Endothelial cell of umbilical vein (primary cell): ENCODE measurements at regions not wholly inside any gene's neighbourhood (a gene's known extent, or its start where the extent isn't known, plus 50 kb on each side); places are given as distances from the start of the nearest gene placed in this dataset.

Source experiments
- BruUV-seq: library from RNA; stranded (reverse); fragments of 400-500 nt; replicated peaks from 2 replicates; lab custom pipeline; 2021; lab: Mats Ljungman, UMichigan
- CTCF ChIA-PET: fragments of 300-600, 350-600 bp; sonication (Branson Sonifier 250); formaldehyde crosslinking; loops from one replicate; lab custom pipeline; 2021; ENCODE audit warnings: antibody characterized with exemption, inconsistent platforms; lab: Charles Lee
- POLR2A ChIA-PET: fragments of 300-600, 350-600 bp; sonication (Branson Sonifier 250); formaldehyde crosslinking; loops from one replicate; lab custom pipeline; 2021; ENCODE audit warnings: antibody characterized with exemption, inconsistent platforms; lab: Charles Lee
- DNase-seq: peaks from one replicate; pipeline ENCODE4 v3.0.0-alpha.2; 2011; ENCODE audit warnings: low read depth, low spot score
- FAIRE-seq: peaks from 2 replicates; lab custom pipeline; 2011; peaks lifted over from hg19 to GRCh38; lab: Jason Lieb, UNC
- H2AFZ ChIP-seq: 2 replicates; pipeline ENCODE4 v1.6.0; 2012; ENCODE audit warnings: low read depth, low read length, control low read depth, inconsistent platforms
- H3K27ac ChIP-seq: 2 replicates; pipeline ENCODE4 v1.5.1; 2011; ENCODE audit warnings: low read depth, mild to moderate bottlenecking, control low read depth, low read length, moderate library complexity; ENCODE audit not compliant: insufficient read depth
- H3K27me3 ChIP-seq, 2 experiments: 2 replicates each; pipeline versions ENCODE4 v1.6.0 to v1.6.1; 2011; ENCODE audit warnings: low read length in 2 of 2, mixed read lengths in 1 of 2; ENCODE audit not compliant: control insufficient read depth in 2 of 2, insufficient read depth in 2 of 2
- H3K36me3 ChIP-seq, 2 experiments: 2 replicates in 1 of 2; 3 replicates in 1 of 2; pipeline ENCODE4 v1.5.1; 2011; ENCODE audit warnings: low read length in 2 of 2, mild to moderate bottlenecking in 1 of 2, moderate library complexity in 1 of 2; ENCODE audit not compliant: control insufficient read depth in 2 of 2, insufficient read depth in 2 of 2; ENCODE audit errors: extremely low read depth in 1 of 2
- H3K4me1 ChIP-seq: 3 replicates; pipeline ENCODE4 v1.5.1; 2011; ENCODE audit warnings: mild to moderate bottlenecking, low read length; ENCODE audit not compliant: control insufficient read depth, insufficient read depth; ENCODE audit errors: extremely low read depth
- H3K4me2 ChIP-seq: 2 replicates; pipeline ENCODE4 v1.6.1; 2011; ENCODE audit warnings: low read length, control low read depth, mixed read lengths; ENCODE audit not compliant: insufficient read depth
- H3K4me3 ChIP-seq, 3 experiments: fragments of 200-600 bp in 1 of 3; sonication (generic), shearing (Covaris generic) in 1 of 3; replicated peaks in 1 of 3; 2 replicates each; pipeline ENCODE4 v1.5.1; 2011 to 2016; ENCODE audit warnings: control low read depth in 3 of 3, low read length in 3 of 3, mild to moderate bottlenecking in 2 of 3, inconsistent platforms in 1 of 3, low read depth in 1 of 3, moderate library complexity in 1 of 3; ENCODE audit not compliant: insufficient read depth in 1 of 3
- H3K79me2 ChIP-seq: 2 replicates; pipeline ENCODE4 v1.6.0; 2012; ENCODE audit warnings: low read length, inconsistent platforms; ENCODE audit not compliant: control insufficient read depth, insufficient read depth
- H3K9ac ChIP-seq: replicated peaks from 2 replicates; pipeline ENCODE3; 2011; ENCODE audit warnings: low read length, control low read depth; ENCODE audit not compliant: insufficient read depth; ENCODE audit errors: extremely low read depth
- H3K9me1 ChIP-seq: replicated peaks from 3 replicates; pipeline ENCODE4 v1.6.0; 2011; ENCODE audit warnings: mild to moderate bottlenecking, low read length; ENCODE audit not compliant: control insufficient read depth, insufficient read depth; ENCODE audit errors: extremely low read depth
- H3K9me3 ChIP-seq: replicated peaks from 2 replicates; pipeline ENCODE4 v1.5.1; 2012; ENCODE audit warnings: low read length, inconsistent platforms; ENCODE audit not compliant: control insufficient read depth, insufficient read depth
- H4K20me1 ChIP-seq: replicated peaks from 2 replicates; pipeline ENCODE3; 2011; ENCODE audit warnings: mild to moderate bottlenecking, low read length; ENCODE audit not compliant: control insufficient read depth, insufficient read depth; ENCODE audit errors: extremely low read depth
- CTCF ChIP-seq, 2 donors: IDR thresholded peaks; 1 replicate in 1 of 2; 2 replicates in 1 of 2; pipeline ENCODE4 v1.5.1; 2011; ENCODE audit warnings: low read length in 2 of 2, mild to moderate bottlenecking in 2 of 2, moderate library complexity in 2 of 2, control low read depth in 1 of 2, inconsistent platforms in 1 of 2, low read depth in 1 of 2; ENCODE audit not compliant: insufficient read depth in 1 of 2; ENCODE audit errors: extremely low read depth in 1 of 2
- EZH2 ChIP-seq: IDR thresholded peaks from 2 replicates; pipeline ENCODE4 v1.6.1; 2012; ENCODE audit warnings: borderline replicate concordance, low read depth, mild to moderate bottlenecking, moderate library complexity, low read length, inconsistent platforms; ENCODE audit not compliant: severe bottlenecking
- FOS ChIP-seq: IDR thresholded peaks from 2 replicates; pipeline ENCODE4 v1.6.1; 2011; ENCODE audit warnings: mild to moderate bottlenecking, low read length, moderate library complexity, borderline replicate concordance; ENCODE audit not compliant: insufficient read depth
- GATA2 ChIP-seq: IDR thresholded peaks from 2 replicates; pipeline ENCODE4 v1.7.0; 2011; ENCODE audit warnings: low read depth, mild to moderate bottlenecking, moderate library complexity, mixed read lengths, low read length; ENCODE audit not compliant: insufficient read length, insufficient read depth
- JUN ChIP-seq: IDR thresholded peaks from 2 replicates; pipeline ENCODE4 v1.6.1; 2011; ENCODE audit warnings: borderline replicate concordance, low read depth; ENCODE audit not compliant: insufficient read length, insufficient read depth
- MAX ChIP-seq: IDR thresholded peaks from 2 replicates; pipeline ENCODE4 v1.6.1; 2011; ENCODE audit not compliant: insufficient read depth, insufficient read length
- MYC ChIP-seq: IDR thresholded peaks from one replicate; pipeline ENCODE4 v1.6.1; 2011; ENCODE audit warnings: mild to moderate bottlenecking, low read depth, low read length
- POLR2A ChIP-seq: IDR thresholded peaks from 2 replicates; pipeline ENCODE4 v1.6.1; 2012; ENCODE audit warnings: low read depth, mild to moderate bottlenecking, control low read depth, low read length
- POLR2AphosphoS5 ChIP-seq: IDR thresholded peaks from 2 replicates; pipeline ENCODE4 v1.6.1; 2012; ENCODE audit warnings: low read depth, mild to moderate bottlenecking, control low read depth, low read length, moderate library complexity; ENCODE audit not compliant: insufficient read depth
- dilution Hi-C: fragments of 300-500 bp; cut with MboI; formaldehyde crosslinking; loops from one replicate; pipeline ENCODE4 v1.15.0; 2019; ENCODE audit warnings: low sequenced_read_pairs; ENCODE audit not compliant: extremely low pct_ligation_motif_present
- intact Hi-C: fragments of 100-400 bp; cut with micrococcal nuclease; formaldehyde crosslinking; loops from one replicate; pipeline ENCODE4 v1.10.0; 2022

- Histone ChIP-seq H3K36me3 (no peaks in the 10 kb centered on the region), H3K27me3 (no peaks in the 10 kb centered on the region), H3K9me3 (no peaks in the 10 kb centered on the region), H3K27ac (no peak overlapping the region), H3K9ac (no peak overlapping the region), H2AFZ (no peak overlapping the region), H3K79me2 (no peaks in the 10 kb centered on the region), H4K20me1 (no peaks in the 10 kb centered on the region), H3K9me1 (no peaks in the 10 kb centered on the region), H3K4me1 (no peaks in the 10 kb centered on the region), H3K4me3 (no peak overlapping the region), H3K4me2 (no peak overlapping the region)
- ChIA-PET CTCF (no interaction called here), POLR2A (no interaction called here)
- no TSS peak for BruUV-seq
- FAIRE-seq (no peak), DNase-seq (no peak)
- dilution Hi-C loops = no loop called here
- intact Hi-C loops = no loop called here
- TF ChIP-seq MYC = no peak
- no peak for TF ChIP-seq MAX
- TF ChIP-seq POLR2AphosphoS5 = no peak
- TF ChIP-seq GATA2 = no peak
- no peak for TF ChIP-seq EZH2
- TF ChIP-seq FOS = no peak
- no peak for TF ChIP-seq JUN
- TF ChIP-seq POLR2A = no peak
- no peak for TF ChIP-seq CTCF (IDR thresholded peaks at IDR 0.05; ENCODE audit: extremely low read depth in 1 of 2, insufficient read depth in 1 of 2, low read depth in 1 of 2, low read length in 2 of 2)
These were observed 83.1 kb upstream of the CREB1 start for GRCh38 chr2:207446653-207447052.
